ENCODE measurements at regions not wholly inside any gene's neighbourhood (a gene's known extent, or its start where the extent isn't known, plus 50 kb on each side); places are given as distances from the start of the nearest gene placed in this dataset.
"Not testable (repeated sequence)": the region's sequence is repeated elsewhere in the genome, so short reads cannot be mapped to it uniquely, and the experiment has no call there.

DNA sequence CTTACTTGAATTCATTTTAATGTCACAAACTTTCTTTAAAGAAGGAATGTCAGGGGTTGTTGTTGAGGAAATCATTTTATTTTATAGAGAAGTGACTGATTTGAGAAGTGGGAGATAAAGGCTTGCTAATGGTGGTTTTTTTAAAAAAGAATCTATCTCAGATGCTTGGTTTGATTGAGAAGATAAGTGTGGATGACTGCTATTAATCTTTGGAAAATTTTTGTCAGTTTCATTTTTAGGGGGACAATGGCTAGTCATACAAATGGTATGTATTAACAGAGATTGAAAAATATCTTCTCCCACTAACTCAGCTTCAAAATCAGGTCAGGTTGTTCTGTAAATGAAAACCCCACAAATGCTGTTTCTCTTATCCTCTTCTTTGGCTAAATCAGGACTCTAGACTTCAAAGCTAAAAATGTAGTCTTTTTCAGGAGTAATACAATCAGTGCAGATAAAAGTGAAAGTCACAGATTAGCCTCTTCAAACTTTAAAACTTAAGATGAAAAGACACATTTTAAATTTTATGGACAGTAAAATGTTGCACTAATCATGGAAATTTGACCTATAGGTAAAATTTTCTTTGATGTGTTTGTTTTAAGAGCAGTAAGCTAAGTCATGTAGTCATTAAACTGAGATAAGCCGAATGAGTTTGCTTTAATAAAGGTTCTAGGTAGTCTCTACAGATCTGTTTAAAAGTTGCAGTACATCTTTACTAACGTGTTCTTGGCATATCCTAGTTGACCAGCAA is 674.2 kb upstream of the VRK2 start:
- no peak for DNase-seq

DNA sequence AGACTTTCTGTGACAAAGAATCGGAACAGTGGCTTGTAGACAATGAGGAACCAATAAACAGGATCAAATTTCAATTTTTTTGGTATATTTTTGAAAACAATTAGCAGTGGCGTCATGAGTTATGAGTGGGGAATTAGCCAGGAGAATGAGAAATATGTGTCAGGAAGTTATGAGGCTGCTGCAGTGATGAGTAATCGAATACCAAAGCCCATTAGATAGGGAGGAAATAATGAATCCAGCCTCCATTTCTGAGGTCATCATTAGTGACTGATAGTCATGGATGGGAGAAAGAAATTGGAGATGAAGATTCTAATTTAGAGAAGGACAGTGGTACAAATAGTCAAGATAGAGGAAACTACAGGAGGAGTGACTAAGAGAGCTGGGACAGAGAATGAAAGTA is 673.1 kb upstream of the VRK2 start:
- no peak for DNase-seq

DNA sequence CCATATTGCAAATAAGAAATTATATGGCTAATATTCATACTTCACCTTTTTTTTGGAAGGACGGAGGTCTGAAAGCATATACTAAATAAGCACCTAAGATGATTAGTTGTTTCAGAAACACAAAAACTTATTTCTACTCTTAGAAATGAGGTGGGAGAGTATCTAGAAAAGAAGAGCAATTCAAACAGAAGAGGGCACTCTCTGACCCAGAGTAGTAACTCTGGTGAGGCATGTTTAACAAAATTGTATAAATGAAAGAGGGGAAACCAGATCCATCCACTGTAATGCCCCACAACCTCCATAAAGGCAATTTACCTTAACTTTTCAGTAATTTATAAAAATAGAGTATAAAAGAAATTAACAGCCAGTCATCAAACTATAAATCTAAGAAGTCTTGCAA is 669.6 kb upstream of the VRK2 start:
- no peak for DNase-seq

DNA sequence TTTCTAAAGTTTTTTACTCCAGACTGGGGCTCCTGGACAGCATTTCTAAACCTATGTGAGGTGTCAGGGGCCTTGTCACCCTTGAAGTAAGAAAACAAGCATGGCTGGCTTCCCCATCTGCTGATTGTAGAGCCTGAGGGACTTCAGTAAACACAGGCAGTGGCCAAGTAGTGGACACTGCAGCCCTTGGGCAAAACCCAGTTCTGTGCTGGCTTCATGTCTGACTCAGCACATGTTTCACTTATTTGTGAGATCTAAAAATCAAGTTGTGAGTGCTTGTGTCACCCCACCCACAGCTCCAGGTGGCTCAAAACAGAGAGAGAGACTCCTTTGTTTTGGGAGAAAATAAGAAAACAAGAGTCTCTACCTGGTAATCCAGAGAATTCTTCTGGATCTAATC is 660.3 kb upstream of the VRK2 start:
- no peak for DNase-seq

DNA sequence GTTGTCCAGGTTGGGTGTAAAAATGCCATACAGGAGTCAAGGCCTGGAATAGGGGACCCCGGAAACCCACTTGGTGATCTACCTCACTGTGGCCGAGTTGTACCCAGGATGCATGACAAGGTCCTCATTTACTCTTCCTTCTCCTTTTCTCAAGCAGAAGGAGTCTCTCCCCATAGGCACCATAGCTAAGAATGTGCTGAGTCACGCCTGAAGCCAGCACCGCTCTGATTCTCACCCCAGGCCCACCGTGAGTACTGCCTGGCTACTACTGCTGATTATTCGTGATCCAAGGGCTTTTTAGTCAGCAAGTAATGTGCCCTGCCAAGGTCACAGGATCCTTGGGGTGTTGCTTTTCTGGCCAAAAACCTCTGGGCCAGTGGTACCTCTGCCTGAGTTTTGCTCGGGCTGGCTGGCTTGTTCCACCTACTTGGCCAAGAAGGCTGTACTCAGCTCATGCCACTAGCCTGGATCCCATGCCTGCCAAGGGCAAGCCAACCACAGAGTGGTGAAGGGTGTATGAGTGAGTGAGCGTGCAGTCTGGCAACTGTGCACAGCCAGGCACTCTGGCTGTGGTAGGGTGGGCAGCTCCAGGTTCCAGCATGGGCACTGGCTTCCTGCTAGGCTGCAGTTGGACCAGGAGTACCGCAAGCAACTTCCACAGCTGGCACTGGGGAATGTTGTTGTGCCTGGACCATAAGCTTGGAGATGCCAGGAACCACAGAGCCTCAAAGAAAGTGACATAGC is 650.1 kb upstream of the VRK2 start:
- DNase-seq = peak; percentile 23

DNA sequence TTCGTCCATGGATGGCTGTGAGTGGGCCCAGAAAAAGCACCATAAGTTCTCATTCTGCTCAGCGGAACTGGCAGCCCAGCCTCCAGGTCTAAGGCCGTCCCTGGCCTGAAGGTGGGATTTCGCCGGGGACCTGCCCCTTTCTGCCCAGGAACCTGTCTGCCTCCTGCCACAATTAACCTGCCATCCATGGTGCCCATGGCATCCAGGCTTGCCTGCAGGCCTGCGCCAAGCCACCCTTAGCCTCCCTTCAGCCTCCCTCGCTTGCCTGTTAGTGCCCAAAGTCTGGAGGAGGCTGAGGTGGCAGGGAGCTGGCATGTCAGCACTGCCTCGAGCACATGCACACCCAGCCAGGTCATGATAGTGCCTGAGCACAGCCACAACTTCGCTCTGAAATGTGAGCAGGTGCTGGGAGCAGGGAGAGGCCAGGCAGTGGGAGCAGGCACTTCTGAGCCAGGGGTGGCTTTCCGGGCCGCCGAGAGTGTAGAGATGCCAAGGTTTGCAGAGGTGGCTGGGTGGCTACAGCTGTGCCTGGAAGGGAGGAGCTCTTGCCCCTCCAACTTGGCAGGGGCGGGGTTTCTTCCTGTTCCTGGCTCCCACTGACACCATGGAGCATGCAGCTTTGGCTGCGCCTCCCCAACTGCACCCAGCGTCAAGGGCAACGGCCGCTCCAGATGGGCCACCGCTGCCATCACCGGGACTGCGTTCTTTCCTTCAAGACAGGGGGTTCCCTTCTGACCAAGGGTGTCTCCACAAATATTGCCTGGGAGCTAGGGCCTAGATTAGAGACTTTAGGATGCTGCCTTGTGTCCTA is 648.9 kb upstream of the VRK2 start:
- DNase-seq = peak; percentile 18

DNA sequence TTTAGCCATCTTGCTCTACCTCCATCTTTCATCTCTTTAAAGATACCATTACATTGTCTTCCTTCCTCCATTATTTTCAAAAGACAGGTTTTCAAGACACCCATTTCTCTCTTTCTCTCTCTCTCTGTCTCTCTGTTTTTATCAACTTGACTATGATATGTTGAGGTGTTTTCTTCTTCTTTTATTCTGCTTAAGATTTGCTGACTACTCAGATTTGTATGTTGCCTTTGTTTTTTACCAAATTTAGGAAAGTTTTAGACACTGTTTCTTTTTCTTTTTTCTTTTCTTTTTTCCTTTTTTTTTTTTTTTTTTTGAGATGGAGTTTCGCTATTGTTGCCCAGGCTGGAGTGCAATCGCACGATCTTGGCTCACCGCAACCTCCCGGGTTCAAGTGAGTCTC is 647.5 kb upstream of the VRK2 start:
- DNase-seq = no peak

DNA sequence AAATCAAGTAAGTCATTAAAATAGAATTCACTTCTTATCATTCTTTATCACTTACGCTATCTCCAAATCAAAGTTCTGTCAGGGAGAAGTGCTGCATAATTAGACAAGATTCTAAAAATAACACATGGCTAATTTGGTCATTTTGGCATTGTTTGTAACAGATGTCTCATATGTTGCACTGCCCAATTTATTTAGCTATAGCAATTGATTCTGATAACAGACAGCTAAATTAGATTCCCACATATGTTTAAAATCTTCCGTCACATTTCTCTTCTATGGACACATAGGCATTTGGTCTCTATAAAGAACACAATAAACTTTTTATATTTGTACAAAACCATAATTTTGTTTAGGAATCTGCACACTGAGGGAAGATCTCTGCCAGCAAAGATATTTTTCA is 644.5 kb upstream of the VRK2 start:
- no peak for DNase-seq

DNA sequence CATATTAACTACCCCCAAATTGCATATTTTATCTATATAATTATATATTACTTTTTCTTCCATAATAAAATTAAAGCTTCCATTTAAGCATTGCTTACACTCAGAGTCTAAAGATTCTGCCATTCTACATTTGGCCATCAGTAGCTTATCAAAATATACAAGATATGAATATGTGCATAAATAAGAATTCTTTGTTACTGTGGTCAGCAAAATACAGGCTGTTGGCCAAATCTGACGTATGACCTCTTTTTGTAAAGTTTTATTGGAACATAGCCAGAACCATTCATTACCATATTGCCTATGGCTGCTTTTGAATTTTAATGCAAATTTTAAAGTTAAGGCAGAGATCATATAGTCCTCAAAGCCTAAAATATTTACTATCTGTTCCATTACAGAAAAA is 643.9 kb upstream of the VRK2 start:
- DNase-seq = no peak

DNA sequence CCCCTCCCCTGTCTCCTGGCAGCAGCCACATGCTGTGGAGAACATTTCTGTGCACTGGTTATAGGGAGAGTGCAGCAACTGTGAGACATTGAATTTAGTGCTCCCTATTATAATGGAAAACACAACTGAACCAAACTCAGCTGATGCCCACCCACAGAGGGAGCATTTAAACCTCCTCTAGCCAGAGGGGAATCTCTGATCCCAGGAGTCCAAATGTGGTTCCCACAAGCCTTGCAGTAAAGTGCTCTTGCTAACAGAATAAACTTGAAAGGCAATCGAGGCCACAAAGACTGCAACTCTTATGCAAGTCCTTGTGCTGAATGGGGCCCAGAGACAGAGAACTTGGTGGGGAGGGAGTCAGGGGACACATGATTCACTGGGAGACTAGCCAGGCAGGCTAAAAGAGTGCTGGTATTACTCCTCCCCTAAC is 638.8 kb upstream of the VRK2 start:
- DNase-seq = no peak

DNA sequence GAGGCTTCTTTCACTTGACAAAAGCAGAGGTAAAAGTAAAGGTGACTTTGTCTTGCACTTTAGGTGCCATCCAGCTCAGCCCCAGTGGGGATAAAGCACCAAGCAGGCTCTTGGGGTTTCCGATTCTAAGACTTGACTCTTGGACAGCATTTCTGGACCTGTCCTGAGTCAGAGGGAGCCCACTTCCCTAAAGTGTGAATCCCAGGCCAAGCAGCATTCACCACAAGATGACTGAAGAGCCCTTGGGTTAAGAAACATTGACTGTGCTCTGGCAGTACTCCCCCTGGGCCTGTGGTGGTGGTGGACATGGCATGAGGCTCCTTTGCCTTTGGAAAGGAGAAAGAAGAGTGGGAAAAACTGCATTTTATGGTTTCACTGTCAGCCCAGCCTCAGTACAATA is 638.0 kb upstream of the VRK2 start:
- no peak for DNase-seq

DNA sequence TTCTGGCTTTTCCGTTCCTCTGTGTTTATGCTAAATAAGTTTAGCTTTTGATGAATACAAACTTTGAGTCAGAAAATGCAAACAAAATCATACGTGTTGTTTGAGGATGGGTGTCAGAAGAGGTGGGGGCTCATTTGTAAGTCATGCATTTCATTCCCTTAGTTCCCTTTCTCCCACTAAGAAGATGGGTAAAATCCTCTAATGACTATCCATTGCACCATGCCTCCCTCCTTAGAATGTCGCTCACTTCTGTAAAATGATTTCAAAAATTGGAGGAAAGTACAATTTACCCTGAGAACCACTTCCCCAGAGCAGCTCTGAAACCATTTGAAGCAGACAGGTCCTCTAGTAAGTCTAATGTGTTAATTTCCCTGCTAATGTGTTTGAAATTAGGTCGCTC is 629.6 kb upstream of the VRK2 start:
- DNase-seq = no peak

DNA sequence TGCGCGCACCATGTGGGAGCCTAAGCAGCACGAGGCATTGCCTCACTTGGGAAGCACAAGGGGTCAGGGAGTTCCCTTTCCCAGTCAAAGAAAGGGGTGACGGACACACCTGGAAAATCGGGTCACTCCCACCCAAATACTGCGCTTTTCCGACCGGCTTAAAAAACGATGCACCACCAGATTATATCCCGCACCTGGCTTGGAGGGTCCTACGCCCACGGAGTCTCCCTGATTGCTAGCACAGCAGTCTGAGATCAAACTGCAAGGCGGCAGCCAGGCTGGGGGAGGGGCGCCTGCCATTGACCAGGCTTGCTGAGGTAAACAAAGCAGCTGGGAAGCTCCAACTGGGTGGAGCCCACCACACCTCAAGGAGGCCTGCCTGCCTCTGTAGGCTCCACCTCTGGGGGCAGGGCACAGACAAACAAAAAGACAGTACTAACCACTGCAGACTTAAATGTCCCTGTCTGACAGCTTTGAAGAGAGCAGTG is 627.7 kb upstream of the VRK2 start:
- not testable (repeated sequence) for DNase-seq

DNA sequence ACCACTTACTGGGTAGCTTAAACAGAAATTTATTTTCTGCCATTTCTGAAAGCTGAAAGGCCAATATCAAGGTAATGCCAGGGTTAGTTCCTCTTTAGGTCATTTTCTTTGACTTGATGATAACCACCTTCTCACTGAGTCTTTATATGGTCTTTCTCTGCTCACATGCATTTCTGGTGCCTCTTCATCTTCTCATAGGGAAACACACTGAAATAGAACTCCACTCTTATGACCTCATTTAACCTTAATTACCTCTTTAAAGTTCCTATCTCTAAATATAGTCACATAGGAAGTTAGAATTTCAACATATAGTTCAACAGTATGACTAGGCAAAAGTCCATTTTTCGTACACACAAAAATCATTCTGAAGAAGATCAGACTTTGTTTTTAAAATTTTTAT is 616.8 kb upstream of the VRK2 start:
- DNase-seq = no peak

DNA sequence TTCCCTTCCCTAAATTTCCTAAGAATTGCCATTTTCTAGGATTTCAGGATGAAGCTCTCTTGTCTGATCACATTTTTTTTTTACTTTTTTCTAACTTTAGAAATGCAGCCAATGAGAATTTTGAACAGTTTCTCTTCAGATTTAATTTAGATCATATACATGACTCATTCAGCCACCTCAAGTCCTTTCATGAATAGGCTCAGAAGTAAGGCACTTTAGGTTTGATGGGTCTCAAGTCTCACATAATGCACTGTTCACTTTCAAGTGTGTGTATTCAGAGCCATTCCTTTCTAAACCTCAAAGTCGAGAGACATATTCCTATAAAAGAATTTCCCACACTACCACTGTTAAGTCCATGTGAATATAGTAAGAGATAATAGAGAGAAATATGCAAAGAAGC is 614.1 kb upstream of the VRK2 start:
- DNase-seq = no peak

DNA sequence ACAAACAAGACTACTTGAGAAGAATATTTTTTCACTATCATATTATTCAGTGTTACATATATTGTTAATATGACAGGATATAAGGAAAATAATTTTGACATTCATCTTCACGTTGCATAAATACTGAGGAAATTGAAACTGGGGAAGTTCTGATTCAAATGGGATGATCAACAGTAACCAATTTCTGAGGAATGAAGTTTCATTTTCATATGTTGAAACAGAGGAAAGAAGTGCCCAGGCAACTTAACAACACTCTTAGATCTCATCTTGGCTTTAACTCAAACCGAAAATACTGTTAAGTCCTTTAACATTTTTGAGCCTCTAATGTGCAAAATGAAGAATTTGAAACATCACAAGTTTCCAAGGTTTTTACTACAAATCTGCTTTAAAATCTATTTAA is 612.2 kb upstream of the VRK2 start:
- DNase-seq = no peak

DNA sequence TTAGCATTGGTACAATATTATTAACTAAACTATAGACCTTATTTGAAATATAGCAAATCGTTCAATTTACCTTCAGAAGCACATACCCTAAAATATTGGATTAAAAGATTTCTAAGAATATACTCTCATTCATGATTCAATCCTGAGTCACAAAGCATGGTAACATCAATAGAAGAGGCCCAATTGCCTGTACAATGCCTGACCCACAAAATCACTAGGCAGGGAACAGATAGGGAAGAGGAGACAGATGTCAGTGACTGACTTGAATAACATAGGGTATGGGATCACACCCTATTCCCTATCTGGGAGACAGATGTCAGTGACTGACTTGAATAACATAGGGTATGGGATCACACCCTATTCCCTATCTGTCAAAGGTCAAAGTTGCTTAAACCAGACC is 611.6 kb upstream of the VRK2 start:
- no peak for DNase-seq

DNA sequence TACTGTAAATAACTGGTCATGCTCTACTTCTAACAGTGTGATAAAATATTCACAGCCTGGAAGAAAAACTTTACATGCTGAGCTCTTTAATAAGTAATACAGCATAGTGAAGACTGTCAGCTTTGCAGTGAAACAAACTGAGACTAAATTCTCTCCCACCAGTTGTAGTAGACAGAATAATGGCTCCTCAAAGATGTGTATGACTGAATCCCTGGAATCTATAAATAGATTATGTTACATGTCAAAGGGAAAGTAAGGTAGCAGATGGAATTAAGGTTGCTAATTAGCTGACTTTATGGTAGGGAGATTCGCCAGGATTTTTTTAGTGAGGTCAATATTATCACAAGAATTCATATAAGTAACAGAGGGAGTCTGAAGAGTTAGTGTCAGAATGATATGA is 609.5 kb upstream of the VRK2 start:
- DNase-seq = no peak

DNA sequence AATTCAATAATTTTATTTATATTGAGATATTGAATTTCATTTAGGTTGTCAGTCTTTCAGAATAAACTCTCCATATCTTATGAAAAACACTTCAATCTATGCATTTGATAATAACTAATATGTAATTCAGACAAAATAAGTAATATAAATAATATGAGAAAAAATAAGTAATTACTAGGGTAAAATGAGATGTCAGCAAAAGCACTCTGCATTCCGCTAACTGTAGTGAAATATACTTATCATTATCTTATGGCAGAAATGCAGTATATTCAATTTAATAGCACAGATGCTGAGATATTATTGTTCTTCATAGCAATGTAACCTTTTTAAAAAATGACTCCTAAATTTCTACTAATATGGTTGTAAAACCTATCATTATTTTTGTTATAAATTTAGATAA is 606.2 kb upstream of the VRK2 start:
- no peak for DNase-seq

DNA sequence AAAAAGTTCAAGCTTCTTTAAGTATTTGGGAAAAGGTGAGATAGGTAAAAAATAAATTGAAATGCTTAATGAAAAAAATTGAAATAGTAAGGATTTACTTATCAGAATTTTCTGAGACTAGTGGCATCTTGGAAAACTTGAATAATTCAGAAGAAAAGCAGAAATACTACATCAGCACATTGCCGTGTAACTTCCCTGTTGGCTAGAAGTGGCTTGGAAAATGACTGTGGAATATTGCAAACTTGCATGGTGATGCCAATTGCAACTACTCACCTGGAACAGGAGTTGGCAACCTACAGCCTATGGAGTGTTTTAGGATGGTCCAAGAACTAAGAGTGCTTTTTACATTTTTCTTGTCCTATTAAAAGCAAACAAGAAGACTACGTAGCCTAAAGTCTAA is 603.5 kb upstream of the VRK2 start:
- no peak for DNase-seq

DNA sequence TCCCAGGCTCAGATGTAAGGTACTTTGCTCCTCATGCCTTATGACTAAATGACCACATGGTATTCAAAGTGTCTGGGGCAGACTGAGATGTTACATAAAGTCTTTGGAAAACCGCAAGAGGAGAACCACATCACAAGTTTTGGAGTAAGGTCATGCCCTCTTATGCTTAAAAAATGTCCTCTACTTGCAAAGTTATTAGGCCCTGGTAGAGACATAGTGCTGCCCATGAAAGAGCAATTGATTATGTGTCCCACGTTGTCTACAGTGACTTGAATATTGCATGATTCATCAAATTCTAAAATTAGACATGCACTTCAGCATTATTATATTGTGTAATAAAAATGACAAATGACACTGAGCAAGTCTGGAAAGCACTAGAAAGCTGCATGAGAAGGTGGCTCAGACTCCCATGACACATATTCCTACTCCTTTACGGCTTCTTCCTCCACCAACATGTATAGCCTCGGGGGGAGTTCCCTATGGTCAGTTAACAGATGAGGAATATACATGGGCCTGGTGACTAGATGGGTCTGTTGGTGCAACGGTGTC is 602.6 kb upstream of the VRK2 start:
- DNase-seq = no peak

DNA sequence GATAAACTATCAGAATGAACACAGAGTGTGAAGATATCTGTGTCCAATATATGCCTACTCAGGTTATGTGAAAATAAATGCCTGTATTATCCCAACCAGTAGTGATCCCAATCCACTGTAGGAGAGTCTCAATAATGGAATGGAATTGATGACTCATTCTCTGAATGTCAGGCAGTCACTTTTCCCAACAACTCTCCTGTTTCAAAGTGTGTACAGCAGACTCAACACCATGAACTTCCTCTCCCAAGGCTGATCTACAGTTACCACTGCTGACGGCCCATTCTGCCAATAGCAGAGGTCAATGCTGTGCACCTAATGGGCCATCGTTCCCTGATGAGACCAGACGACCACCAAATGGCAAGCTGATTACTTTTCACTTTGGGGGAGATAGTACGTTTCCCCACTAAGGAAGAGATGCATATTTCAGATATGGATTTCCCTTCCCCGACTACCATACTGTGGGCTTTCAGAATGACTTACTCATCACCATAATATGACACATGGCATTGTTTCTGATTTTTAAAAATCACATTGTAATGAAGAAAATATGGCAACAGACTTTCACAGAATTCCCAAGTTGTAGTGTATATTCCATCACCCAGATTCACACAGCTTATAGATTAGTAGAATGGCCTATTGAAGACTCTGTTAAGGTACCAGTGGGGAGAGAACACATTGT is 601.7 kb upstream of the VRK2 start:
- no peak for DNase-seq

DNA sequence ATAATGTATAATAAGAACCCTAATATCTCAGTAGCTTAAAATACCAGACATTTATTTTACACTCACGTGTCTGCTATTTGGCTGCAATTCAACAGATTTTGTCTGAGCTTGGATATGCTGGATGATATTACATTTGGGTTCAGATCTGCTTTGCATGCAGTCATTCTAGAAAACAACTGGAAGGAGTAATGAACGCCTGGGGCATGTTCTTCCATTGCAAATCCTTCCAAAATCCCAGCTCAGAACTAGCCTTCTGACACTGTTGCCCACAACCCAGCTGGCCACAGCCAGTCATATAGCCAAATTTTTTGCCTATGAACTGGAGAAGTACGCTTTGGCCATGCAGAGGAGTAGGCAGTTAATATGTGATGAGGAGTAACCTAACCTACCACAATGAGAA is 597.8 kb upstream of the VRK2 start:
- no peak for DNase-seq

Data from right forelimb (tissue), 1 donor.